Upper lobe of left lung (tissue), 6 donors: ENCODE measurements at regions not wholly inside any gene's neighbourhood (a gene's known extent, or its start where the extent isn't known, plus 50 kb on each side); places are given as distances from the start of the nearest gene placed in this dataset.
"Not testable (repeated sequence)": the region's sequence is repeated elsewhere in the genome, so short reads cannot be mapped to it uniquely, and the experiment has no call there.

Source experiments
- ATAC-seq, 2 donors: fragments of 200-7000 bp; cut with Tn5 transposase; one replicate each; pipeline ENCODE4 v1.9.1; 2022; ENCODE audit warnings: mild to moderate bottlenecking in 2 of 2, moderate library complexity in 2 of 2; ENCODE audit not compliant: low FRiP score in 2 of 2
- DNase-seq, 2 donors: peaks; one replicate each; pipeline ENCODE4 v3.0.0-alpha.2; 2019 to 2020
- H3K27ac ChIP-seq, 4 donors: fragments of 200-600 bp; sonication (generic); one replicate each; pipeline ENCODE4 v1.5.1; 2016 to 2019
- H3K27me3 ChIP-seq, 4 donors: fragments of 200-600 bp; sonication (generic); one replicate each; pipeline ENCODE4 v1.5.1; 2017 to 2019
- H3K36me3 ChIP-seq, 4 donors: fragments of 200-600 bp; sonication (generic); one replicate each; pipeline ENCODE4 v1.5.1; 2016 to 2019
- H3K4me1 ChIP-seq, 4 donors: fragments of 200-600 bp; sonication (generic); one replicate each; pipeline ENCODE4 v1.5.1; 2018 to 2019
- H3K4me3 ChIP-seq, 4 donors: fragments of 200-600 bp; sonication (generic); one replicate each; pipeline ENCODE4 v1.5.1; 2017 to 2019; ENCODE audit warnings: mild to moderate bottlenecking in 2 of 4, moderate library complexity in 1 of 4
- H3K9me3 ChIP-seq, 4 donors: fragments of 200-600 bp; sonication (generic); one replicate each; pipeline ENCODE4 v1.5.1; 2018 to 2019
- CTCF ChIP-seq, 6 experiments: fragments of 450-650 bp in 4 of 6; fragments of 200-600 bp in 2 of 6; sonication (generic) in 2 of 6; IDR thresholded peaks; one replicate each; pipeline ENCODE4 v1.5.1; 2016 to 2019; ENCODE audit warnings: antibody characterized with exemption in 6 of 6
- EP300 ChIP-seq, 4 donors: sonication (generic); formaldehyde crosslinking; IDR thresholded peaks; one replicate each; pipeline ENCODE4 v1.5.1; 2017; ENCODE audit warnings: antibody characterized with exemption in 4 of 4, control low read depth in 2 of 4
- POLR2A ChIP-seq, 4 donors: fragments of 450-650 bp; IDR thresholded peaks; one replicate each; pipeline ENCODE4 v1.5.1; 2016 to 2017; ENCODE audit warnings: antibody characterized with exemption in 4 of 4, mild to moderate bottlenecking in 2 of 4
- POLR2AphosphoS5 ChIP-seq, 2 donors: sonication (generic); formaldehyde crosslinking; IDR thresholded peaks; one replicate each; pipeline ENCODE4 v1.5.1; 2017; ENCODE audit warnings: antibody characterized with exemption in 2 of 2
- WGBS, 2 donors: methylation state at CpG; one replicate each; pipeline ENCODE4 v1.1.5; 2017 to 2018; 5-methylcytosine and 5-hydroxymethylcytosine counted together
- donor health status: DM: no; HTN: no; CAD: no; lungs with moderate emphysema.
- donor health status: DM: no; HTN: yes; CAD: no; lungs with severe emphysema.

GRCh38 chr13:104949840-104950740 is 1585.4 kb downstream of the EFNB2 start:
- Histone ChIP-seq H3K9me3 (no peaks in the 10 kb centered on the region), H3K4me3 (no peak overlapping the region), H3K27me3 (no peaks in the 10 kb centered on the region), H3K36me3 (no peaks in the 10 kb centered on the region), H3K27ac (no peak overlapping the region), H3K4me1 (no peaks in the 10 kb centered on the region)
- ATAC-seq (peak in 1 of 2 donors; percentile 48), DNase-seq (no peak)
- 88 to 89% methylated on average over 9 of the region's 9 CpGs for WGBS, 2 donors
- TF ChIP-seq EP300 (IDR thresholded peaks at IDR 0.05) (no peak), POLR2A (IDR thresholded peaks at IDR 0.05) (no peak), CTCF (IDR thresholded peaks at IDR 0.05) (no peak), POLR2AphosphoS5 (IDR thresholded peaks at IDR 0.05) (no peak)

DNA sequence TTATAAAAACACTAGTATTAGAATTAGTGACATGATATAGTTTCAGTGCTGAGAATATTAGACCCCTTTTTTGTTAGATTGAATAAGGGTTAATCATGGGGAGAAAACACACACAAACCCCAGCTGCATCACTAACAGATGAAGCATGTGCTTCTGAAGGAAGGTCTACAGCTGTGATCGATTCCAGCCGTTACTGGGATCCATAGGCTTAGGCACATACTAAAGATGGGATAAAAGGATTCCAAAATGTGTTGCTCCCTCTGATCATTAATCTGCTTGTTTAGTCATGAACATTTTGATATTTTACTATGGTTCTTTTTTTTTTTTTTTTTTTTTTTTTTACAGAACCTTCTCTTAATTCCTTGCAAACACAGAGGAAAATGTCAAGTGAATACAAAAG is 1591.3 kb downstream of the EFNB2 start:
- ATAC-seq, result no peak
- 52 to 75% methylated on average over 2 of the region's 2 CpGs for WGBS, 2 donors

DNA sequence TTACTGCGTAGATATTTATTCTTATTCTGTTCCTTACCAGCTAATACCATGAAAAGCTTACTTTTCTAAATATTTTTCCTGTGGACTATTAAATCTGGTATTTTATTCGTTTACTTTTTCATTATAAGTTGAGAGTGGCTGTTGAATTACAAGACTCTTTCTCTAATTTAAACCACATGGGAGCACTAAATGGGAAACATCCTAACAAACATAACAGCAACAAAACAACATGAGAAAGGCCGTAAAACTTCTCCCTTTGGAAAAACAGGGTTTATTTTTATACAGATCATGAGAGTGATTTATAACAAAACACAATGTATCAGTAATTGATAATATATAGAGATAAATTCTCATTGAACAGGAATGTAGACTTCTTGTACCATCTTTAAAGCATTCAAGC is 1592.1 kb downstream of the EFNB2 start:
- Histone ChIP-seq H3K27me3 (no peaks in the 10 kb centered on the region), H3K27ac (no peak overlapping the region), H3K4me3 (no peak overlapping the region), H3K36me3 (no peaks in the 10 kb centered on the region), H3K4me1 (no peaks in the 10 kb centered on the region), H3K9me3 (no peaks in the 10 kb centered on the region)
- ATAC-seq, result no peak
- WGBS, 2 donors, result 84 to 85% methylated on average over 3 of the region's 3 CpGs
- no peak for DNase-seq
- TF ChIP-seq EP300 (IDR thresholded peaks at IDR 0.05), result no peak
- no peak for TF ChIP-seq POLR2A (IDR thresholded peaks at IDR 0.05)
- TF ChIP-seq CTCF (IDR thresholded peaks at IDR 0.05), result no peak
- no peak for TF ChIP-seq POLR2AphosphoS5 (IDR thresholded peaks at IDR 0.05)

More for the DNA sequence above, 1591.3 kb downstream of the EFNB2 start:
- Histone ChIP-seq H3K36me3 (no peaks in the 10 kb centered on the region), H3K4me1 (no peaks in the 10 kb centered on the region), H3K27ac (no peak overlapping the region), H3K4me3 (no peak overlapping the region), H3K9me3 (no peaks in the 10 kb centered on the region), H3K27me3 (no peaks in the 10 kb centered on the region)
- TF ChIP-seq POLR2A (IDR thresholded peaks at IDR 0.05) (no peak), EP300 (IDR thresholded peaks at IDR 0.05) (no peak), CTCF (IDR thresholded peaks at IDR 0.05) (no peak), POLR2AphosphoS5 (IDR thresholded peaks at IDR 0.05) (no peak)
- no peak for DNase-seq

DNA sequence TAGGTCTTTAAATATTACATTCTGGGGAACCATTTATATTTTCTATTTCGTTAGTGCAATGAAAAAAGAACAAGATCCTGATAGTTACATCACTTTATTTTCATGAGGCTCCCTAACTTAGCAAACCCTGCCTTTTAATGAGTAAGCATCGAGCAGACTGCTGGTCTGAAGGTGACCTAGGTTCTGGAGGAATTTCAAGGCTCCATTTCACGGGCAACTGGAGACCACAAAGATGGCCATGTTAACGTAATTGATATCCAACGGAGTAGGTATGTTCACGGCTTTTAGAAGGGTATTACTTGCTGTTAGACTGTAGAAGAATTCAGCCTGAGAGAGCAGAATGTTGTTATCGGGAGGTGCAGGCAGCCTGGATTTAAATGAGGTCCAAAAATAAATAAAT is 1597.6 kb downstream of the EFNB2 start:
- TF ChIP-seq POLR2AphosphoS5 (IDR thresholded peaks at IDR 0.05) (no peak), EP300 (IDR thresholded peaks at IDR 0.05) (no peak), CTCF (IDR thresholded peaks at IDR 0.05) (no peak), POLR2A (IDR thresholded peaks at IDR 0.05) (no peak)

DNA sequence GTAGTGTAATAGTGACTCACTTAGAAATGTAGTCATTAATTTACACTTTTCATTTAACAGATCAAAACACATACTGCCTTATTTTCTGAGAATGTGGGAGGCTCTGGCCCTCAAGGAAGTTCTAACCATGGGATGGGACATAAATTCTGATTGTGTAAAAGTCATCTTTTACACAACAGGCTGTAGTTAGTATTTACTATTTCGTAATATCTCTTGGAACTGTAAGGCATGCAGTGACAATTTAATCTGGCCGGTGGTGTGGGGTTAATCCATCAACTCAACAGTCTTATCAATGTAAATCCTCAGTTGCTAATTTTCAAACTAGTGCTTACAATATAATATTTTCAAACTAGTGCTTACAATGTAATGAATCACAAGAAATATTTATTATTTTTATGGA is 1599.2 kb downstream of the EFNB2 start:
- no peaks in the 10 kb centered on the region for H3K4me1 ChIP-seq
- H3K36me3 ChIP-seq, result no peaks in the 10 kb centered on the region
- WGBS, 2 donors, result 69% methylated on average over 2 of the region's 2 CpGs
- TF ChIP-seq POLR2AphosphoS5 (IDR thresholded peaks at IDR 0.05) (no peak), POLR2A (IDR thresholded peaks at IDR 0.05) (no peak), CTCF (IDR thresholded peaks at IDR 0.05) (no peak), EP300 (IDR thresholded peaks at IDR 0.05) (no peak)
- no peak overlapping the region for H3K27ac ChIP-seq
- H3K4me3 ChIP-seq, result no peak overlapping the region
- H3K9me3 ChIP-seq, result no peaks in the 10 kb centered on the region
- ATAC-seq (no peak), DNase-seq (no peak)
- no peaks in the 10 kb centered on the region for H3K27me3 ChIP-seq

More for the DNA sequence above, 1597.6 kb downstream of the EFNB2 start:
- Histone ChIP-seq H3K9me3 (no peaks in the 10 kb centered on the region), H3K27ac (no peak overlapping the region), H3K36me3 (no peaks in the 10 kb centered on the region), H3K27me3 (no peaks in the 10 kb centered on the region), H3K4me1 (no peaks in the 10 kb centered on the region), H3K4me3 (no peak overlapping the region)
- ATAC-seq (no peak), DNase-seq (no peak)
- WGBS, 2 donors, result 91 to 92% methylated on average over 7 of the region's 7 CpGs

DNA sequence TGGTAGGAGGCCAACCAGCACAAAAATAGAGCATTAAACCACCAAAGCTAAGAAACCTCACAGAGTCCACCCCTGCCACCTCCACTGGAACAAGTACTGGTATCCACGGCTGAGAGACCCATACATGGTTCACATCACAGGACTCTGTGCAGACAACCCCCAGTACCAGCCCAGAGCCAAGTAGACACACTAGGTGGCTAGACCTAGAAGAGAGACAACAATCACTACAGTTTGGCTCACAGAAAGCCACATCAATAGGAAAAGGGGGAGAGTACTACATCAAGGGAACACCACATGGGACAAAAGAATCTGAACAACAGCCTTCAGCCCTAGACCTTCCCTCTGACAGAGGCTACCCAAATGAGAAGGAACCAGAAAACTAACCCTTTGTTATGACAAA is 1614.9 kb downstream of the EFNB2 start:
- 89 to 100% methylated on average over 1 of the region's 1 CpG for WGBS, 2 donors
- not testable (repeated sequence) for DNase-seq, ATAC-seq, H3K9me3 ChIP-seq, H3K4me3 ChIP-seq, H3K4me1 ChIP-seq, H3K27ac ChIP-seq, H3K27me3 ChIP-seq, H3K36me3 ChIP-seq
